ENCODE measurements at regions not wholly inside any gene's neighbourhood (a gene's known extent, or its start where the extent isn't known, plus 50 kb on each side); places are given as distances from the start of the nearest gene placed in this dataset.

DNA sequence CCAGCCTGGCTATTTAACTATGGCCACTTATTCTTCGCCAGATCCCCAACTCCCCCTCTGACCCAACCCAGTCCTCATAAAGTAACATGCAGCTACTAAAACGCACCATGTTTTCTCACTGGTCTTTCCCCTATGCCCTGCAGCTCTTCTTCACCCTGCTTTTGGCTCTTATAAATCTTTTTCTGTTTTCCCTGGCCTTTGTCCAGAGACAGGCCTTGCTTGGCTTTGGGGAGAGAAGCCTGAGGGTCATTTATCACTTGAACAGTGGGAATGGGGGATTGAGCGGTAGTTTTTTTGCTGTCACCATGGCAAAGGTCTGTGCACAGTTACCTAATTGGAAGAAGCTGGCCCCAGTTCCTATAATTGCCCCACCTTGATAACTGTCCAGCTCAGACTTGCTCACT lies 202.9 kb upstream of the NT5C1B start:
- TF ChIP-seq, protein P1, sequence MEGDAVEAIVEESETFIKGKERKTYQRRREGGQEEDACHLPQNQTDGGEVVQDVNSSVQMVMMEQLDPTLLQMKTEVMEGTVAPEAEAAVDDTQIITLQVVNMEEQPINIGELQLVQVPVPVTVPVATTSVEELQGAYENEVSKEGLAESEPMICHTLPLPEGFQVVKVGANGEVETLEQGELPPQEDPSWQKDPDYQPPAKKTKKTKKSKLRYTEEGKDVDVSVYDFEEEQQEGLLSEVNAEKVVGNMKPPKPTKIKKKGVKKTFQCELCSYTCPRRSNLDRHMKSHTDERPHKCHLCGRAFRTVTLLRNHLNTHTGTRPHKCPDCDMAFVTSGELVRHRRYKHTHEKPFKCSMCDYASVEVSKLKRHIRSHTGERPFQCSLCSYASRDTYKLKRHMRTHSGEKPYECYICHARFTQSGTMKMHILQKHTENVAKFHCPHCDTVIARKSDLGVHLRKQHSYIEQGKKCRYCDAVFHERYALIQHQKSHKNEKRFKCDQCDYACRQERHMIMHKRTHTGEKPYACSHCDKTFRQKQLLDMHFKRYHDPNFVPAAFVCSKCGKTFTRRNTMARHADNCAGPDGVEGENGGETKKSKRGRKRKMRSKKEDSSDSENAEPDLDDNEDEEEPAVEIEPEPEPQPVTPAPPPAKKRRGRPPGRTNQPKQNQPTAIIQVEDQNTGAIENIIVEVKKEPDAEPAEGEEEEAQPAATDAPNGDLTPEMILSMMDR (conservative IDR thresholded peaks at IDR 0.05; ENCODE audit: low read length) = no peak
- H3K4me3 ChIP-seq (ENCODE audit: low read length) = no peak overlapping the region
- DNase-seq (ENCODE audit: low read depth) = peak; percentile 41

DNA sequence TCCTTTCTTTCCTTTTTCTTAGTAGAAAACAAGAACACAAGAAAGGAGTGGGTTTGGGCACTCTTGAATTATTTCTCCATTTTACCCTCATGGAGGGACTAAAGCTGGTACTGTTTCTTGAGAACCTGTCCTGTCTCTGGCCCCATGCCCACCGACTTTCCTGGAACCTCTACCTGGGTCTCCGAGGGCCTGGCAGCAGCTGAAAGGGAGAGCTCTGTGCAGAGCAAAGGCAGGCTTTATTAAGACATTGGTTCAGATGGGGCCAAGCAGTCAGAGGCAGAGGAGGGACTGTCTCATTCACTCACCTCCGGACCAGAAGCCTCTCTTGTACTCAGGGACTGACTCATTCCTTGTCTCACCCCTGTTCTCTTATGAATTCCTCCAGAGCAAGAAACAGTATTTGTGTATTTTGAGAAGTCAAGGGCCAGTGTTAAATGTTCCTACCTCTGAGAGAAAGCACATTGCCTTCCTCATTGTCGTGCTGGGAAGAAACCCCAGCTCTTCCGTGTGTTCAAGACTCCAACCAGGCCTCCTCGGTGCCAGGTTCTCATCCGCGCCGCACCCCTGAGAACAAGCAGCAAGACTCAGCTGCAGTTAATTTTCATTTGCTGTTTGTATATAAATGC lies 201.9 kb upstream of the NT5C1B start:
- TF ChIP-seq, protein P1 (conservative IDR thresholded peaks at IDR 0.05; ENCODE audit: low read length) = no peak

DNA sequence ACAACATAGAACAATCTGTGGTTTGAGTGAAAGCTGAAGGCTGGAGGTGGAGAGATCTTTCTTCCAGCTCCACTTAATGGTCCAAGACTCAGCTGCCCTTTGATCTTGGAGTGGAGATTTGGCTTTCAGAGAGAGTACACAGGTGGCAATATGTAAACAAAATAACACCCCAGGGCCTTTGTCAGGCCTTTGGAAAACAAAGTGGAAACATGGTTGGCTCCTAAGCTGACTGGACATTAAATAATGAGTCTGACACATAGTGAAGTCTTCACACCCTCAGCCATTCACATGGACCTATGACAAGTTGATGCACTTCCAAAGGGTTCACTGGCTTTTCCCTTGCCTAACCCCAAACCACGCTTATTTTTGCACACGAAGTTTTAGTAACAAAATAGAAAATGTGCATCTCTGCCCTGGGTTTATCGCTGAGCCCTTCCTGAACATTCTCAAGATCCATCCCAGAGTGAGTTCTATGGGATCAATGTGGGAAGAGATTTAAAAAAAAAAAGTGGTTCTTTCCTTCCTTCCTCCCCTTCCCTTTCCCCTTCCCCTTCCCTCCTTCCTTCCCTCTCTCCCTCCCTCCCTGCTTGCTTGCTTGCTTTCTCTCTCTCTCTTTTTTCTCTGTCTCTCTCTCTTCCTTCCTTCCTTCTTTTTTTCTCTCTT lies 201.3 kb upstream of the NT5C1B start:
- H3K4me3 ChIP-seq (ENCODE audit: low read length) = no peak overlapping the region
- no peak for DNase-seq (ENCODE audit: low read depth)
- TF ChIP-seq, protein P1 (conservative IDR thresholded peaks at IDR 0.05; ENCODE audit: low read length) = no peak

More for the DNA sequence above, 201.9 kb upstream of the NT5C1B start:
- no peak overlapping the region for H3K4me3 ChIP-seq (ENCODE audit: low read length)
- no peak for DNase-seq (ENCODE audit: low read depth)

DNA sequence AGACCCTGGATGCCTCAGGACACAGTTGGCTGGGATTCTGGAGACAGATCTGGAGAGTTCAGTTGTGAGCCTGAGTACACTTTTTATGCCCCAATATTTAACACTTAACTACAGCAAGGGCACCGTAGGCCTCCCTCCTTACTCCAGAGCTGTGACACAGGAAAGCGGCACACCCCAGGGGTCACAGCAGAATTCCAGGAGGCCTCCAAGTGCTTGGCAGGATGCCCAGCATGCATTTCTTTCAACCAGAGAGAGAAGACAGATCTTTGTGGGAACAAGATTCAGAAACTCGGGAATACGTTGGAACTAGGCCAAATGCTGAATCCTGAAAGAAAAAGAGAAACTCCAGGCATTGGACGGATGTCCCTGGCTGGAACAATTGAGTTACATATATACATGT lies 199.2 kb upstream of the NT5C1B start:
- no peak overlapping the region for H3K4me3 ChIP-seq (ENCODE audit: low read length)
- peak; percentile 5 for DNase-seq (ENCODE audit: low read depth)
- TF ChIP-seq, protein P1 (conservative IDR thresholded peaks at IDR 0.05; ENCODE audit: low read length) = no peak

DNA sequence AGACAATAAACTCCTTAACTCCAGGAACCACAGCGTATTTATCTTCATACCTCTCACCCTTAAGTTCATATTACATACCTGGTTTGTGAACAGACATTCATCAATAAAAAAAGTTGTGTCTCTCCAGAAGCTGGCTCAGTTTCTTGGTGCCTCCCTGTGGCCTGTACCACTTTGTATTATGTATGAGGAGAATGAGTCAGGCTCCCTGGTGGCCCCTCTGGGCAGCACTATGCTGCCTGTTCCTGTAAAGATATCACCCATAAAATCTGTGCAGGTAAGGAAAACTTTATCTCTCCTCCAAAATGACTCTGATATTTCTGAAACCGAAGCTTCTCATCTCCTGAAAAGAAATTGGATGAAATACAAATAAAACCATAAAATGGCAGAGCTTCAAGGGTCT lies 198.4 kb upstream of the NT5C1B start:
- TF ChIP-seq, protein P1 (conservative IDR thresholded peaks at IDR 0.05; ENCODE audit: low read length) = no peak
- no peak overlapping the region for H3K4me3 ChIP-seq (ENCODE audit: low read length)
- DNase-seq (ENCODE audit: low read depth) = no peak

DNA sequence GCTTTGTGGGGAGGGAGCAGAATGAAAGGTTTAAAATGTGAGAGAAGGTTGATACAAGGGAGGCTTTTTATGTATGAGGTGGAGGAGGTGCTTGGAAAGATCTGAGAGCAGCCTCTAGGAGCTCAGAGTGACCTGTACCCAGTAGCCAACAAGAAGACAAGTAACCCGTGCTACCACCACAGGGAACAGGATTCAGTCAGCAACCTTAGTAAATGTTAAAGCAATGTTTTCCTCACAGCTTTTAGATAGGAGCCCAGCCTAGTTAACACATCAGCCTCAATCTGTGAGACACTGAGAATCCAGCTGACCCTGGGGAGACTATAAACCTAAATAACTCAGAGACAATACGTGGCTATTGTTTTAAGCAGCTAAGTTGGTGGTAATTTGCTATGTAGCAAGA lies 194.9 kb upstream of the NT5C1B start:
- TF ChIP-seq, protein P1 (conservative IDR thresholded peaks at IDR 0.05; ENCODE audit: low read length) = no peak
- no peak overlapping the region for H3K4me3 ChIP-seq (ENCODE audit: low read length)
- no peak for DNase-seq (ENCODE audit: low read depth)
